K562 (cell line): ENCODE measurements at regions not wholly inside any gene's neighbourhood (a gene's known extent, or its start where the extent isn't known, plus 50 kb on each side); places are given as distances from the start of the nearest gene placed in this dataset.

Experiments used
- ATAC-seq: fragments of 200-7000 bp; cut with Tn5 transposase; 3 replicates; pipeline ENCODE4 v1.9.1; 2020; ENCODE audit warnings: moderate library complexity
- BruUV-seq: library from RNA; stranded (reverse); fragments of 400-500 nt; replicated peaks from 2 replicates; lab custom pipeline; 2021; lab: Mats Ljungman, UMichigan
- CTCF ChIA-PET: fragments of 300-600 bp; formaldehyde crosslinking; extraction: SDS; loops from one replicate; lab custom pipeline; 2021; ENCODE audit warnings: low intra/inter-chr PET ratio; lab: Yijun Ruan, JAX
- POLR2A ChIA-PET: fragments of 300-600, 350-650 bp; sonication (Branson Sonifier 250); formaldehyde crosslinking; extraction: SDS; loops from one replicate; lab custom pipeline; 2021; ENCODE audit warnings: antibody characterized with exemption, inconsistent platforms; lab: Yijun Ruan, JAX
- DNase-seq, 4 experiments: peaks; one replicate each; pipeline versions ENCODE4 v3.0.0 to v3.0.0-alpha.2; 2011 to 2018; ENCODE audit warnings: low spot score in 3 of 4, mixed read lengths in 3 of 4; ENCODE audit errors: extremely low read depth in 1 of 4
- FAIRE-seq: peaks from 2 replicates; lab custom pipeline; 2011; peaks lifted over from hg19 to GRCh38; lab: Jason Lieb, UNC
- H2AFZ ChIP-seq: 2 replicates; pipeline ENCODE4 v1.6.0; 2011; ENCODE audit warnings: low read depth, low read length, control low read depth, inconsistent platforms
- H3K27ac ChIP-seq: fragments of 200-600 bp; 3 replicates; pipeline ENCODE4 v1.8.0; 2011; ENCODE audit warnings: low read depth, mild to moderate bottlenecking, control low read depth, inconsistent platforms, low read length, moderate library complexity, mixed read lengths; ENCODE audit errors: extremely low read depth
- H3K27me3 ChIP-seq, 2 experiments: fragments of 300-600 bp in 1 of 2; 2 replicates in 1 of 2; 3 replicates in 1 of 2; pipeline versions ENCODE4 v1.6.0 to v1.8.0; 2011; ENCODE audit warnings: inconsistent platforms in 2 of 2, low read length in 2 of 2, mild to moderate bottlenecking in 1 of 2, mixed read lengths in 1 of 2, moderate library complexity in 1 of 2; ENCODE audit not compliant: control insufficient read depth in 2 of 2, insufficient read depth in 2 of 2
- H3K36me3 ChIP-seq: fragments of 300-600 bp; 3 replicates; pipeline ENCODE4 v1.8.0; 2011; ENCODE audit warnings: mild to moderate bottlenecking, low read length, inconsistent platforms; ENCODE audit not compliant: control insufficient read depth, insufficient read depth
- H3K4me1 ChIP-seq, 2 experiments: fragments of 200-600 bp in 1 of 2; replicated peaks in 1 of 2; 2 replicates in 1 of 2; 3 replicates in 1 of 2; pipeline versions ENCODE4 v1.5.1 to v1.8.0; 2011; ENCODE audit warnings: inconsistent platforms in 2 of 2, low read length in 2 of 2, mild to moderate bottlenecking in 1 of 2, mixed read lengths in 1 of 2, moderate library complexity in 1 of 2; ENCODE audit not compliant: control insufficient read depth in 2 of 2, insufficient read depth in 2 of 2
- H3K4me2 ChIP-seq: 2 replicates; pipeline ENCODE4 v1.6.1; 2011; ENCODE audit warnings: low read length, control low read depth, inconsistent platforms, mixed read lengths; ENCODE audit not compliant: insufficient read depth
- H3K4me3 ChIP-seq: fragments of 200-600 bp; sonication (generic), shearing (Covaris generic); 2 replicates; pipeline ENCODE4 v1.5.1; 2016; ENCODE audit warnings: control low read depth, inconsistent platforms
- H3K79me2 ChIP-seq: fragments of 200-600 bp; 3 replicates; pipeline ENCODE4 v1.8.0; 2011; ENCODE audit warnings: low read length, inconsistent platforms; ENCODE audit not compliant: control insufficient read depth, insufficient read depth
- H3K9ac ChIP-seq, 2 experiments: 2 replicates each; pipeline versions ENCODE4 v1.6.0 to v1.6.1; 2011; ENCODE audit warnings: low read depth in 2 of 2, low read length in 2 of 2, control low read depth in 1 of 2, inconsistent platforms in 1 of 2, mild to moderate bottlenecking in 1 of 2, mixed read lengths in 1 of 2; ENCODE audit not compliant: insufficient read depth in 1 of 2
- H3K9me1 ChIP-seq: one replicate; pipeline ENCODE4 v1.6.0; 2011; ENCODE audit warnings: inconsistent platforms, mild to moderate bottlenecking, low read length, moderate library complexity; ENCODE audit not compliant: control insufficient read depth, insufficient read depth
- H3K9me3 ChIP-seq: replicated peaks from 2 replicates; pipeline ENCODE4 v1.5.1; 2011; ENCODE audit warnings: low read depth, low read length, inconsistent platforms; ENCODE audit not compliant: control insufficient read depth, insufficient read depth
- H4K20me1 ChIP-seq: replicated peaks from 2 replicates; pipeline ENCODE4 v1.6.1; 2011; ENCODE audit warnings: low read length, inconsistent platforms, mixed read lengths; ENCODE audit not compliant: control insufficient read depth, insufficient read depth
- FOXP1 ChIP-seq: sonication (generic); formaldehyde crosslinking; IDR thresholded peaks from 2 replicates; pipeline ENCODE4 v1.8.0; 2022; ENCODE audit warnings: mild to moderate bottlenecking, missing genetic modification reagents
- HNRNPH1 ChIP-seq: fragments of 200-400 bp; formaldehyde crosslinking; optimal IDR thresholded peaks from 2 replicates; pipeline ENCODE3; 2017; ENCODE audit warnings: low read depth, mild to moderate bottlenecking, low read length, moderate library complexity
- KAT7 ChIP-seq: sonication (generic); formaldehyde crosslinking; IDR thresholded peaks from 2 replicates; pipeline ENCODE4 v1.8.0; 2022; ENCODE audit warnings: missing genetic modification reagents, mild to moderate bottlenecking, borderline replicate concordance
- NR2F6 ChIP-seq: fragments of 450-650 bp; formaldehyde crosslinking; IDR thresholded peaks from 2 replicates; pipeline ENCODE4 v1.4.0; 2020; ENCODE audit warnings: mild to moderate bottlenecking
- RBM17 ChIP-seq: fragments of 200-400 bp; formaldehyde crosslinking; IDR thresholded peaks from 2 replicates; pipeline ENCODE4 v1.6.1; 2017; ENCODE audit warnings: low read depth, mild to moderate bottlenecking, low read length, borderline replicate concordance
- SMARCA5 ChIP-seq: fragments of 450-650 bp; IDR thresholded peaks from 2 replicates; pipeline ENCODE4 v1.6.1; 2016
- TAF7 ChIP-seq: fragments of 450-650 bp; IDR thresholded peaks from 2 replicates; pipeline ENCODE4 v1.6.1; 2016; ENCODE audit warnings: missing genetic modification characterization, missing compliant biosample characterization
- TAL1 ChIP-seq: fragments of 450-650 bp; IDR thresholded peaks from 2 replicates; pipeline ENCODE4 v1.6.1; 2016; ENCODE audit warnings: mild to moderate bottlenecking
- WHSC1 ChIP-seq: IDR thresholded peaks from one replicate; pipeline ENCODE4 v1.6.1; 2012; ENCODE audit warnings: low read length, control low read depth, inconsistent platforms
- XRCC3 ChIP-seq: fragments of 450-650 bp; IDR thresholded peaks from 2 replicates; pipeline ENCODE4 v1.6.1; 2017; ENCODE audit warnings: mild to moderate bottlenecking, moderate library complexity
- ZNF263 ChIP-seq: sonication (generic); formaldehyde crosslinking; IDR thresholded peaks from 2 replicates; pipeline ENCODE4 v1.8.0; 2022; ENCODE audit warnings: mild to moderate bottlenecking, missing genetic modification reagents, borderline replicate concordance
- ZNF507 ChIP-seq: conservative IDR thresholded peaks from 2 replicates; pipeline ENCODE4 v1.6.1; 2017; ENCODE audit warnings: missing genetic modification characterization, missing compliant biosample characterization
- WGBS: fragments of 100-300 bp; shearing (Covaris generic); methylation state at CpG from one replicate; pipeline ENCODE4 v1.1.6; 2016; ENCODE audit warnings: low coverage, mixed read lengths; ENCODE audit not compliant: insufficient coverage; ENCODE audit errors: missing lambda C conversion rate; 5-methylcytosine and 5-hydroxymethylcytosine counted together
- in situ Hi-C: fragments of 300-500 bp; cut with MboI; formaldehyde crosslinking; loops from 4 replicates; pipeline ENCODE4 v1.15.0; 2018; ENCODE audit warnings: inconsistent platforms, mixed read lengths
- intact Hi-C: fragments of 100-400 bp; cut with micrococcal nuclease; formaldehyde crosslinking; loops from 2 replicates; pipeline ENCODE4 v1.14.2; 2022
- TF ChIP-seq, protein P1 (sequence below): fragments of 450-650 bp; IDR thresholded peaks from 2 replicates; pipeline ENCODE4 v1.6.1; 2016; ENCODE audit warnings: missing biosample characterization, missing genetic modification characterization
- TF ChIP-seq, protein P2 (sequence below): fragments of 450-650 bp; IDR thresholded peaks from 2 replicates; pipeline ENCODE4 v1.6.1; 2016
- TF ChIP-seq, protein P3 (sequence below): sonication (generic); formaldehyde crosslinking; IDR thresholded peaks from 2 replicates; pipeline ENCODE4 v1.8.1; 2023; ENCODE audit warnings: mild to moderate bottlenecking, missing genetic modification reagents, moderate library complexity
- TF ChIP-seq, protein P4 (sequence below): fragments of 450-650 bp; IDR thresholded peaks from 2 replicates; pipeline ENCODE4 v1.6.1; 2014; ENCODE audit warnings: low read depth, mild to moderate bottlenecking, moderate library complexity, borderline replicate concordance

DNA sequence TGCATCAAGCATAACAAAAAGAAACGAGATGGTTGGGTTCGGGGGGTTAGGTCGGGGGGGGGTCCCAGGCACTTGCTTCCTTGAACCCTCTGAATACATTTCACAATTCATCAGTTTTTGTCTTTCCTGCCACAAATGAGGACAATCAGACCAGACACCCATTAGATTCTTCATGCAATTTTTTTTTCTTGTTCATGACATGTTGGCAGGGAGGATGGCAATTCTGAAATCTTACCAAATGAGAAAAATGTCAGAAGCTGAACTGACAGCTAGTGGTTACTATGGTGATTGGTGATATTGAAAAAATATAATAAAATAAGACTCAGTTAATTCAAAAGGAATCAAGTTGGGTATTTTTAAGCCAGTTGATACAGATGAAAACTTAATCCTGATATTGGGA is 419.5 kb upstream of the PSMD7 start:
- Histone ChIP-seq H3K4me2 (no peak overlapping the region), H2AFZ (no peak overlapping the region), H3K9ac (no peak overlapping the region), H3K4me3 (no peak overlapping the region), H3K9me1 (no peaks in the 10 kb centered on the region), H3K36me3 (no peaks in the 10 kb centered on the region), H3K4me1 (no peaks in the 10 kb centered on the region), H3K27ac (no peak overlapping the region), H4K20me1 (no peaks in the 10 kb centered on the region; the same call in 1 of the 2 replicates), H3K27me3 (no peaks in the 10 kb centered on the region), H3K9me3 (no peaks in the 10 kb centered on the region), H3K79me2 (no peaks in the 10 kb centered on the region)
- ATAC-seq: no peak
- intact Hi-C loops: loop anchor here (10.0 kb wide), 1 partner anchor 162 kb away; no protein-coding TSS in a partner anchor
- TF ChIP-seq, protein P1, sequence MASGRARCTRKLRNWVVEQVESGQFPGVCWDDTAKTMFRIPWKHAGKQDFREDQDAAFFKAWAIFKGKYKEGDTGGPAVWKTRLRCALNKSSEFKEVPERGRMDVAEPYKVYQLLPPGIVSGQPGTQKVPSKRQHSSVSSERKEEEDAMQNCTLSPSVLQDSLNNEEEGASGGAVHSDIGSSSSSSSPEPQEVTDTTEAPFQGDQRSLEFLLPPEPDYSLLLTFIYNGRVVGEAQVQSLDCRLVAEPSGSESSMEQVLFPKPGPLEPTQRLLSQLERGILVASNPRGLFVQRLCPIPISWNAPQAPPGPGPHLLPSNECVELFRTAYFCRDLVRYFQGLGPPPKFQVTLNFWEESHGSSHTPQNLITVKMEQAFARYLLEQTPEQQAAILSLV: no peak
- TF ChIP-seq, protein P2, sequence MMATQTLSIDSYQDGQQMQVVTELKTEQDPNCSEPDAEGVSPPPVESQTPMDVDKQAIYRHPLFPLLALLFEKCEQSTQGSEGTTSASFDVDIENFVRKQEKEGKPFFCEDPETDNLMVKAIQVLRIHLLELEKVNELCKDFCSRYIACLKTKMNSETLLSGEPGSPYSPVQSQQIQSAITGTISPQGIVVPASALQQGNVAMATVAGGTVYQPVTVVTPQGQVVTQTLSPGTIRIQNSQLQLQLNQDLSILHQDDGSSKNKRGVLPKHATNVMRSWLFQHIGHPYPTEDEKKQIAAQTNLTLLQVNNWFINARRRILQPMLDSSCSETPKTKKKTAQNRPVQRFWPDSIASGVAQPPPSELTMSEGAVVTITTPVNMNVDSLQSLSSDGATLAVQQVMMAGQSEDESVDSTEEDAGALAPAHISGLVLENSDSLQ: no peak
- TF ChIP-seq ZNF263 (CRISPR knock-in tag) (no peak), XRCC3 (no peak), SMARCA5 (no peak), HNRNPH1 (no peak), KAT7 (CRISPR knock-in tag) (no peak), FOXP1 (CRISPR knock-in tag) (no peak), ZNF507 (tag) (no peak), WHSC1 (no peak), NR2F6 (no peak), RBM17 (no peak), TAF7 (tag) (no peak), TAL1 (no peak)
- TF ChIP-seq, protein P3, sequence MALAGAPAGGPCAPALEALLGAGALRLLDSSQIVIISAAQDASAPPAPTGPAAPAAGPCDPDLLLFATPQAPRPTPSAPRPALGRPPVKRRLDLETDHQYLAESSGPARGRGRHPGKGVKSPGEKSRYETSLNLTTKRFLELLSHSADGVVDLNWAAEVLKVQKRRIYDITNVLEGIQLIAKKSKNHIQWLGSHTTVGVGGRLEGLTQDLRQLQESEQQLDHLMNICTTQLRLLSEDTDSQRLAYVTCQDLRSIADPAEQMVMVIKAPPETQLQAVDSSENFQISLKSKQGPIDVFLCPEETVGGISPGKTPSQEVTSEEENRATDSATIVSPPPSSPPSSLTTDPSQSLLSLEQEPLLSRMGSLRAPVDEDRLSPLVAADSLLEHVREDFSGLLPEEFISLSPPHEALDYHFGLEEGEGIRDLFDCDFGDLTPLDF (CRISPR knock-in tag): no peak
- TF ChIP-seq, protein P4, sequence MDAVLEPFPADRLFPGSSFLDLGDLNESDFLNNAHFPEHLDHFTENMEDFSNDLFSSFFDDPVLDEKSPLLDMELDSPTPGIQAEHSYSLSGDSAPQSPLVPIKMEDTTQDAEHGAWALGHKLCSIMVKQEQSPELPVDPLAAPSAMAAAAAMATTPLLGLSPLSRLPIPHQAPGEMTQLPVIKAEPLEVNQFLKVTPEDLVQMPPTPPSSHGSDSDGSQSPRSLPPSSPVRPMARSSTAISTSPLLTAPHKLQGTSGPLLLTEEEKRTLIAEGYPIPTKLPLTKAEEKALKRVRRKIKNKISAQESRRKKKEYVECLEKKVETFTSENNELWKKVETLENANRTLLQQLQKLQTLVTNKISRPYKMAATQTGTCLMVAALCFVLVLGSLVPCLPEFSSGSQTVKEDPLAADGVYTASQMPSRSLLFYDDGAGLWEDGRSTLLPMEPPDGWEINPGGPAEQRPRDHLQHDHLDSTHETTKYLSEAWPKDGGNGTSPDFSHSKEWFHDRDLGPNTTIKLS: no peak
- in situ Hi-C loops: no loop called here
- ChIA-PET POLR2A (no interaction called here), CTCF (no interaction called here)
- no peak for DNase-seq
- no peak for FAIRE-seq
- BruUV-seq: no TSS peak
- WGBS: 0% methylated on average over 3 of the region's 3 CpGs
